Tibial artery (tissue), 4 donors: ENCODE measurements at regions not wholly inside any gene's neighbourhood (a gene's known extent, or its start where the extent isn't known, plus 50 kb on each side); places are given as distances from the start of the nearest gene placed in this dataset.

Experiments
- DNase-seq, 2 donors: peaks; one replicate each; pipeline ENCODE4 v3.0.0-alpha.2; 2019
- H3K27ac ChIP-seq, 2 donors: fragments of 200-600 bp; sonication (generic) in 1 of 2; 1 replicate in 1 of 2; 2 replicates in 1 of 2; pipeline ENCODE4 v1.5.1; 2018 to 2019; ENCODE audit warnings: mild to moderate bottlenecking in 1 of 2
- H3K27me3 ChIP-seq, 2 donors: fragments of 200-600 bp; sonication (generic) in 1 of 2; one replicate each; pipeline versions ENCODE4 v1.5.1 to v1.6.0; 2016 to 2019
- H3K36me3 ChIP-seq, 3 donors: fragments of 200-600 bp; sonication (generic) in 2 of 3; one replicate each; pipeline ENCODE4 v1.5.1; 2016 to 2019; ENCODE audit warnings: mild to moderate bottlenecking in 2 of 3
- H3K4me1 ChIP-seq, 4 donors: fragments of 200-600 bp; sonication (generic) in 2 of 4; 1 replicate in 3 of 4; 2 replicates in 1 of 4; pipeline ENCODE4 v1.5.1; 2016 to 2019
- H3K4me3 ChIP-seq, 2 donors: fragments of 200-600 bp; sonication (generic) in 1 of 2; 1 replicate in 1 of 2; 2 replicates in 1 of 2; pipeline ENCODE4 v1.5.1; 2018 to 2019; ENCODE audit warnings: mild to moderate bottlenecking in 2 of 2
- H3K9me3 ChIP-seq, 3 donors: fragments of 200-600 bp; sonication (generic) in 1 of 3; one replicate each; pipeline ENCODE4 v1.5.1; 2016 to 2019
- CTCF ChIP-seq, 2 experiments: fragments of 200-600 bp in 1 of 2; fragments of 450-650 bp in 1 of 2; IDR thresholded peaks; one replicate each; pipeline ENCODE4 v1.5.1; 2017 to 2019; ENCODE audit warnings: antibody characterized with exemption in 2 of 2, mild to moderate bottlenecking in 1 of 2, moderate library complexity in 1 of 2
- intact Hi-C: fragments of 100-400 bp; cut with DNase I; formaldehyde crosslinking; loops from one replicate; pipeline ENCODE4 v1.15.0; 2023; ENCODE audit warnings: low total_unique reads

- H3K9me3 ChIP-seq, result peaks cover 0 to 7% (median 0%) of the 10 kb centered on the region in 3 donors
- TF ChIP-seq CTCF (IDR thresholded peaks at IDR 0.05), result no peak
These were observed 439.4 kb downstream of the PDZRN4 start for GRCh38 chr12:41627476-41627875.

GRCh38 chr12:41624571-41624970, 436.5 kb downstream of the PDZRN4 start:
- TF ChIP-seq CTCF (IDR thresholded peaks at IDR 0.05), result no peak

More at GRCh38 chr12:41627476-41627875, 439.4 kb downstream of the PDZRN4 start:
- Histone ChIP-seq H3K27me3 (no peaks in the 10 kb centered on the region), H3K4me3 (no peak overlapping the region), H3K27ac (no peak overlapping the region), H3K36me3 (no peaks in the 10 kb centered on the region), H3K4me1 (no peaks in the 10 kb centered on the region)
- DNase-seq, result no peak
- intact Hi-C loops, result no loop called here

More at GRCh38 chr12:41624571-41624970, 436.5 kb downstream of the PDZRN4 start:
- peaks cover 0 to 7% (median 0%) of the 10 kb centered on the region in 3 donors for H3K9me3 ChIP-seq
- no peak overlapping the region for H3K4me3 ChIP-seq
- no peak overlapping the region for H3K27ac ChIP-seq
- DNase-seq, result no peak
- no peaks in the 10 kb centered on the region for H3K27me3 ChIP-seq
- intact Hi-C loops, result no loop called here
- H3K4me1 ChIP-seq, result no peaks in the 10 kb centered on the region
- H3K36me3 ChIP-seq, result no peaks in the 10 kb centered on the region
